NCI-H2029 treated with DMSO at 0.1 percent for 48 hours (cell line): ENCODE measurements at regions not wholly inside any gene's neighbourhood (a gene's known extent, or its start where the extent isn't known, plus 50 kb on each side); places are given as distances from the start of the nearest gene placed in this dataset.
A peak's percentile ranks its signal among the peaks of the same experiment; 100 is the strongest.
"Not testable (repeated sequence)": the region's sequence is repeated elsewhere in the genome, so short reads cannot be mapped to it uniquely, and the experiment has no call there.

Experiments
- DNase-seq: peaks from one replicate; lab custom pipeline; 2025; lab: John Stamatoyannopoulos, UW

DNA sequence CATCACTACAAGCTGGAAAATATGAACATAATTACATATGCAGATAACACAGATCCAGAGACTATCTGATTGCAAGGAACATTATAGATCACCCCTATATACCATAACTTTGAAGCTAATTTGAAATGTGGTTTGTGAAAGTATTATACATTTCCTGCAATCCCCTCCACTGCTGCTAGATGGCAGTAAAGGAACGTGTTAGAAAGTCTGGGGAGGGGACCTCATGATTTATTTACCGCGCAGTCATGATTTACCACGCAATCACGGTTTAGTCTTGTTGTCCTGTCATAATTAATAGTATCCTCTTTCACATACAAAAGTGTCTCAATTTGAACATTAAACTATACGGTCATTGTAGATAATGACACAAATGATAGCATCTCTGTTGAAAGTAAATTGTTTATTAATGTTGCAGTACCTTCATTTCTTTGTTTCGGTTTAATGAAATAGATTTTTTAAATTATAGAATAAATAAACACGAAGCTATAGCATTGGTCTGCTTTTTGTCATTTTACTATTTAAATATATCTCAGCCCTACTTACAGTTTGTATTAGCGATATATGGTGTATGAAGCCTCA lies 145.3 kb upstream of the PRSS1 start:
- DNase-seq, result peak; percentile 21

DNA sequence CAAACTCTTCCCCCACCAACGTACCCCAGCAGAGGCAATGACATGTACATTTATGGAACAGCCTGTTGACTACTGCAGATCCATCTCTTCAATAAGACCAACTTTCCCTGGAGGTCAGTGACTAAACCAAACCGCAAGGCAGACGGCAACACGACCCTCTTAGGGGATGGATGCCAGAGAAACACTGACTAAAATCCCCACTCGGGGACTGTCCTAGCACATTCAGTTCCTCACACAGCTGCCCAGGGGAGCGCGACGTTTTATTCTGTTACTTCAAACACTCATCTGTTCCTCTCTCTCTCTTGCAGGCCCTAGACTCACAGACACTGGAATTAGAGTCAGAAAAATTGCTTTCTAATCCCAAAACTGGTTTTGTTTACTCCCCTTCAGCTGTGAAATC lies 146.5 kb upstream of the PRSS1 start:
- DNase-seq, result no peak

GRCh38 chr7:142602183-142602582 lies 147.1 kb upstream of the PRSS1 start:
- no peak for DNase-seq

GRCh38 chr7:142598297-142598696 lies 151.0 kb upstream of the PRSS1 start:
- no peak for DNase-seq

DNA sequence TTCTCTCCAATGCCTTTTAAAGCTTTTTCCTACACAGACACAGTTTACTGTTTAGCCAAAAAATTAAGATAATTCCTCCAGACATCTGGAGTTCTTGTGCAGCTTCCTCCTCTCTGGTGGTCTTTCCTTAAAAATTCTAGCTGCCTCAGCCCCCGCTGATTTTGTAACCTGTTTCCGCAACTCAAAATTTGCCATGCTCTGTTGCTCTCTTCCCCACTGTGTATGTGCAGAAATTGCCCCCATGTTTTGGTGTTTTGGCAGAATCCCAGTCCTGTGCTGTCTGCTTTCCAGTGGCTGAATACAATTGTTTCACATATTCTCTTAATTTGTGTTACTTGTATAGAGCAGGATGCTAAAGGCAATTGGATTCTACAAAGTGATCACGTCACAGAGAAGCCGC lies 151.7 kb upstream of the PRSS1 start:
- no peak for DNase-seq

DNA sequence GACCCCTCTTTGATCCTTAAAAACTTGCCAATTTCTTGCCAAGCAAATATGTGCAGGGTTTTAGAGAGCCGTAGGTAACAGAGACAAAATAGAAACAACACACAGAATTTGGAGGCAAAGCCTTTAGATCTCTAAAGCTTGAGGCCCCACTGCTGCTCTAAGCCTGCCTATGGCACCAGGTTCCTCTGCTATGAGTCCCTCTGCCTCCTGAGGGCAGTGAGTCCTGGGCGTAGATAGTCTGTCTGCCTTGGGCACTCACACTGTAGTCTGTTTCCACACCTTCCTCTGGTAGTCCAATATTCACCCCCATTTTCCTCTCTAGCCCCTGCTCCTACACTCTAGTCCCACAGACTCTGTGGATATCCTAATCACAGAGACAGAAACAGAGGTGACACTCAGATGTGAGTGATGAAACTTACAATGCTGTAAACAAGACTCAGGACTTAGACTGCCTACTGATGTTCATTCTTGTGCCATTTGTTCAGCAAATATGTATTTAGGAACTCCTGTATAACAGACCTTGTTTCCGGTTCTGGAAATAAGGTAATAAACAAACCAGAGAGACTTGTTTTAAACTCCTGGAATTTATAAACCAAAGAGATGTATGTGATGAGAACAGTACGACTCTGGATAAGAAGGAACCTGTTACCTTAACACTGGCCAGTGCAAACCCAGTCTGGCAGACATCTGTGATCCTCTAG lies 153.3 kb upstream of the PRSS1 start:
- DNase-seq, result no peak

DNA sequence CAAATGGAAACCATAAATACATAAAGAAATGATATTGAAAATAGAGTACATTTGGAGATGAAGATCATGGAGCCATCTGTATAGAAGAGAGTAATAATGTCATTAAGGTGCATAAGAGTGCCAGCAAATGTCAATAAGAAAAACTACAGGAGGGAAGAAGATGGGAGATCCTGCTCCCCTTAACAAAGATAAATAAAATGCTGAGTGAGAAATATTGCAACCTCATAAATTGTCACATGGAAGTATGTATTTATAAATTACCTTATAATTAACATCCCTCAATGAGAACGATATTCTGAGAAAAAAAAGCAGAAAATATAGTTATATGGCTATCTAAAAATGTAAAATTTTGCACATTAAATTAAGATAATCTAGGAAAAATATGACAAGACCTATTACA lies 155.2 kb upstream of the PRSS1 start:
- no peak for DNase-seq

- DNase-seq, result no peak
These were observed 156.2 kb upstream of the PRSS1 start for GRCh38 chr7:142593106-142593505.

DNA sequence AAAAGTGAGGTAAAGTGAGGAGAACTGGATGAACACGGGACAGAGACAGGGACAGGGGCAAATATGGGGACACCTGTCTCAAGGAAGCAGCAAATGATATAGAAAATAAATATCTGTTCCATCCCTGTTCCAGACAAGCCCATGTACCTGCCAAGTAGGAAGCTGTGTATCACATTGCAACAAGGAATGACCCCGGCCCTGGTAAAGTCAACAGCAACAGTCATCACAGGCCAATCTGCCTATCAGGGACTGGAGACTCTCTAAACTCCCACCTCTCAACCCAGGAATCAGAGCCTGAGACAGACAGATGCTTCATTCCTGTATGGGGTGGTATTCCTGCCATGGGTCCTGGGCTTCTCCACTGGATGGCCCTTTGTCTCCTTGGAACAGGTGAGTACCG lies 156.6 kb upstream of the PRSS1 start:
- DNase-seq, result no peak

GRCh38 chr7:142592231-142592630 lies 157.0 kb upstream of the PRSS1 start:
- no peak for DNase-seq

- no peak for DNase-seq
These were observed 158.3 kb upstream of the PRSS1 start for GRCh38 chr7:142590830-142591457.

- DNase-seq, result no peak
These were observed 159.2 kb upstream of the PRSS1 start for GRCh38 chr7:142590077-142590476.

DNA sequence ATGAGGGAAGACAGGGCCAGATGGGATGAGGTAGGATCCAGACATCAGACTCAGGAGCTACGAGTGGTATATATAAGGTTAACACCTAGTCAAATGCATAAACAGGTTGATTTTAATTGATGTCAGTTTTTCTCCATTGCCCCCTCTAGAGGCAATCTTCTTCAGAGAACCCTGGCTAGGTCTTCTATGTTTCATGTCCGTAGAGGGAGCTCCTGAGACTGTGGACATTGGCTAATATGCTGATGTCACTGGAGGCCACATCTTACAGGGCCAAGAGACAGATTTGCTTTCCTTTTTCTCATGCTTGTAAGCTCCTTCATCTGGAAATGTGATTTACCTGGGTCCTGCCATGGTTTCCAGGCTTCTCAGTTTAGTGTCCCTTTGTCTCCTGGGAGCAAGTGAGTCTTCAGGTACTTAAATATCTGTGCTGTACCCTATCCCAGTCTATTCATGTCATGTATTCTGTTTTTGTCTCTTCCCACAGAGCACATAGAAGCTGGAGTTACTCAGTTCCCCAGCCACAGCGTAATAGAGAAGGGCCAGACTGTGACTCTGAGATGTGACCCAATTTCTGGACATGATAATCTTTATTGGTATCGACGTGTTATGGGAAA lies 161.6 kb upstream of the PRSS1 start:
- no peak for DNase-seq

- no peak for DNase-seq
These were observed 162.7 kb upstream of the PRSS1 start for GRCh38 chr7:142586611-142587010.

GRCh38 chr7:142585425-142585824 lies 163.8 kb upstream of the PRSS1 start:
- no peak for DNase-seq

- DNase-seq, result no peak
These were observed 164.5 kb upstream of the PRSS1 start for GRCh38 chr7:142584765-142585164.

- no peak for DNase-seq
These were observed 165.8 kb upstream of the PRSS1 start for GRCh38 chr7:142583446-142583845.

- no peak for DNase-seq
These were observed 166.9 kb upstream of the PRSS1 start for GRCh38 chr7:142582351-142582750.

- DNase-seq, result no peak
These were observed 167.9 kb upstream of the PRSS1 start for GRCh38 chr7:142581341-142581740.

DNA sequence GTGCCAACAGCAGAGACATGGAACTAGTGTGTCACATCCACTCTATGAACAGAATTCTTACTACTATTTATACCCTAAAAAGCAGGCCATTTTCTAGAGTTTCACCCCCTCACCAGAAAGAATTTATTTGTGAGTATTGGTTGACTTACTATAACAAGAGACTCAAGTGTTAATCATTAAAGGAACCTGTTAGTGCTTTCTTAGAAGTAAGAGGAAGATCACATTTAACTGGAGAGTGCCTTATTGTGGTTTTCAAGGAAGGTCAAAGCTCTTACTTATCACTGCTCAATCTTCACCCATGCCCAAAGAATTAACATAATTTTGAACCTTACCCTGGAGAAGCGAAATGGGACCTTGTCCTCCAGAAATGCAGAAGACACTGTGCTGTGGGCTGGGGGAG lies 169.3 kb upstream of the PRSS1 start:
- no peak for DNase-seq

DNA sequence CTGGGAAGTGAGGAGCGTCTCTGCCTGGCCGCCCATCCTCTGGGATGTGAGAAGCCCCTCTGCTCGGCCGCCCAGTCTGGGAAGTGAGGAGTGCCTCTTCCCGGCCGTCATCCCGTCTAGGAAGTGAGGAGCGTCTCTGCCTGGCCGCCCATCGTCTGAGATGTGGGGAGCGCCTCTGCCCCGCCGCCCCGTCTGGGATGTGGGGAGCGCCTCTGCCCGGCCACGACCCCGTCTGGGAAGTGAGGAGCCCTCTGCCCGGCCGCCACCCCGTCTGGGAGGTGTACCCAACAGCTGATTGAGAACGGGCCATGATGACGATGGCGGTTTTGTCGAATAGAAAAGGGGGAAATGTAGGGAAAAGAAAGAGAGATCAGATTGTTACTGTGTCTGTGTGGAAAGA lies 173.9 kb upstream of the PRSS1 start:
- DNase-seq, result not testable (repeated sequence)

DNA sequence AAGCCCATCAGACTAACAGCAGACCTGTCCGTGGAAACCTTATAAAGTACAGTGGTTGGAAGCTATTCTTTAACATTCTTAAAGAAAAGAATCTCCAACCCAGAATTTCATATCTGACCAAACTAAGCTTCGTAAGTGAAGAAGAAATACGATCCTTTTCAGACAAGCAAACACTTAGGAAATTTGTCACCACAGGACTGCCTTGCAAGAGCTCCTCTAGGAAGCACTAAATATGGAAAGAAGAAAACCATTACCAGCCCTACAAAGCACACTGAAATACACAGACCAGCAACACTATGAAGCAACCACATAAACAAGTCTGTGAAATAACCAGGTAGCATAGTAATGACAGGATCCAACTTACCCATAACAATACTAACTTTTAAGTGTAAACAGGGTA lies 177.7 kb upstream of the PRSS1 start:
- no peak for DNase-seq

GRCh38 chr7:142569851-142570250 lies 179.4 kb upstream of the PRSS1 start:
- no peak for DNase-seq
